GM12878 (cell line): ENCODE measurements at regions not wholly inside any gene's neighbourhood (a gene's known extent, or its start where the extent isn't known, plus 50 kb on each side); places are given as distances from the start of the nearest gene placed in this dataset.

Experiments
- ATAC-seq: fragments of 200-7000 bp; cut with Tn5 transposase; 3 replicates; pipeline ENCODE4 v1.9.1; 2020; ENCODE audit warnings: mild to moderate bottlenecking, moderate library complexity
- BruUV-seq: library from RNA; stranded (reverse); fragments of 400-500 nt; replicated peaks from 2 replicates; lab custom pipeline; 2021; lab: Mats Ljungman, UMichigan
- CTCF ChIA-PET: fragments of 300-600 bp; sonication (Branson Sonifier 250); formaldehyde crosslinking; extraction: SDS; loops from one replicate; lab custom pipeline; 2021; ENCODE audit warnings: inconsistent platforms; lab: Yijun Ruan, JAX
- POLR2A ChIA-PET: fragments of 350-600 bp; formaldehyde crosslinking; extraction: SDS; loops from one replicate; lab custom pipeline; 2021; ENCODE audit warnings: inconsistent platforms; lab: Charles Lee
- RAD21 ChIA-PET: fragments of 300-600 bp; sonication (Branson Sonifier 250); formaldehyde crosslinking; loops from one replicate; lab custom pipeline; 2023; ENCODE audit warnings: antibody characterized with exemption; ENCODE audit not compliant: unreplicated experiment; lab: Charles Lee
- SMC1A ChIA-PET: fragments of 300-600 bp; sonication (Branson Sonifier 250); formaldehyde crosslinking; loops from one replicate; lab custom pipeline; 2023; ENCODE audit not compliant: unreplicated experiment, uncharacterized antibody; lab: Charles Lee
- DNase-seq: peaks from one replicate; pipeline ENCODE4 v3.0.0-alpha.2; 2011; ENCODE audit warnings: low read depth, low spot score
- FAIRE-seq: peaks from 3 replicates; lab custom pipeline; 2011; peaks lifted over from hg19 to GRCh38; lab: Jason Lieb, UNC
- H2AFZ ChIP-seq: 2 replicates; pipeline ENCODE4 v1.6.0; 2011; ENCODE audit warnings: low read depth, low read length, control low read depth; ENCODE audit not compliant: control insufficient read depth
- H3K27ac ChIP-seq: 2 replicates; pipeline ENCODE4 v1.5.1; 2011; ENCODE audit warnings: control low read depth; ENCODE audit not compliant: control insufficient read depth, insufficient read depth
- H3K27me3 ChIP-seq, 2 experiments: replicated peaks in 1 of 2; 2 replicates each; pipeline versions ENCODE4 v1.6.0 to v1.6.1; 2011; ENCODE audit warnings: low read length in 1 of 2; ENCODE audit not compliant: control insufficient read depth in 2 of 2, insufficient read depth in 2 of 2
- H3K36me3 ChIP-seq, 2 experiments: 2 replicates each; pipeline ENCODE4 v1.5.1; 2011; ENCODE audit warnings: low read length in 1 of 2; ENCODE audit not compliant: control insufficient read depth in 2 of 2, insufficient read depth in 2 of 2
- H3K4me1 ChIP-seq: 2 replicates; pipeline ENCODE4 v1.6.1; 2011; ENCODE audit warnings: mild to moderate bottlenecking, low read length, moderate library complexity, mixed read lengths; ENCODE audit not compliant: control insufficient read depth, insufficient read depth
- H3K4me2 ChIP-seq: 2 replicates; pipeline ENCODE4 v1.6.0; 2011; ENCODE audit warnings: control low read depth; ENCODE audit not compliant: control insufficient read depth, insufficient read depth
- H3K4me3 ChIP-seq: fragments of 200-600 bp; sonication (generic); 2 replicates; pipeline ENCODE4 v1.5.1; 2016
- H3K79me2 ChIP-seq: 2 replicates; pipeline ENCODE4 v1.6.0; 2011; ENCODE audit warnings: low read length; ENCODE audit not compliant: control insufficient read depth, insufficient read depth
- H3K9ac ChIP-seq: 2 replicates; pipeline ENCODE4 v1.8.0; 2011; ENCODE audit warnings: low read length, control low read depth, mixed read lengths; ENCODE audit not compliant: control insufficient read depth, insufficient read depth
- H3K9me3 ChIP-seq: replicated peaks from 3 replicates; pipeline ENCODE4 v1.5.1; 2011; ENCODE audit warnings: mild to moderate bottlenecking, low read length; ENCODE audit not compliant: control insufficient read depth, insufficient read depth
- H4K20me1 ChIP-seq: 2 replicates; pipeline ENCODE4 v1.6.0; 2011; ENCODE audit not compliant: control insufficient read depth, insufficient read depth
- FOXK2 ChIP-seq: fragments of 450-650 bp; IDR thresholded peaks from 2 replicates; pipeline ENCODE4 v1.6.1; 2017; ENCODE audit warnings: mild to moderate bottlenecking, moderate library complexity
- KDM1A ChIP-seq: fragments of 200-600 bp; sonication (generic); IDR thresholded peaks from 2 replicates; pipeline ENCODE4 v1.6.1; 2016; ENCODE audit warnings: borderline replicate concordance
- WGBS: methylation state at CpG from one replicate; pipeline ENCODE4 v1.1.6; 2016; ENCODE audit warnings: low lambda C conversion rate; ENCODE audit not compliant: insufficient replicate concordance, insufficient coverage; ENCODE audit errors: missing lambda C conversion rate; 5-methylcytosine and 5-hydroxymethylcytosine counted together
- in situ Hi-C: fragments of 300-500 bp; cut with MboI; formaldehyde crosslinking; loops from 9 replicates; pipeline ENCODE4 v1.14.3; 2018; ENCODE audit warnings: mixed read lengths
- intact Hi-C: fragments of 100-400 bp; cut with micrococcal nuclease; formaldehyde crosslinking; loops from one replicate; pipeline ENCODE4 v1.14.2; 2022; ENCODE audit not compliant: unreplicated experiment
- TF ChIP-seq, protein P1 (sequence below): IDR thresholded peaks from 2 replicates; pipeline ENCODE4 v1.6.1; 2011; ENCODE audit warnings: borderline replicate concordance, low read depth, mild to moderate bottlenecking, moderate library complexity, mixed read lengths, low read length; ENCODE audit not compliant: insufficient read depth; ENCODE audit errors: extremely low read length
- TF ChIP-seq, protein P2 (sequence below): fragments of 450-650 bp; IDR thresholded peaks from 2 replicates; pipeline ENCODE4 v1.6.1; 2016; ENCODE audit warnings: mild to moderate bottlenecking
- TF ChIP-seq, protein P3 (sequence below): IDR thresholded peaks from 2 replicates; pipeline ENCODE4 v1.6.1; 2011; ENCODE audit warnings: low read depth, low read length, improper control_type of control experiment, borderline replicate concordance

DNA sequence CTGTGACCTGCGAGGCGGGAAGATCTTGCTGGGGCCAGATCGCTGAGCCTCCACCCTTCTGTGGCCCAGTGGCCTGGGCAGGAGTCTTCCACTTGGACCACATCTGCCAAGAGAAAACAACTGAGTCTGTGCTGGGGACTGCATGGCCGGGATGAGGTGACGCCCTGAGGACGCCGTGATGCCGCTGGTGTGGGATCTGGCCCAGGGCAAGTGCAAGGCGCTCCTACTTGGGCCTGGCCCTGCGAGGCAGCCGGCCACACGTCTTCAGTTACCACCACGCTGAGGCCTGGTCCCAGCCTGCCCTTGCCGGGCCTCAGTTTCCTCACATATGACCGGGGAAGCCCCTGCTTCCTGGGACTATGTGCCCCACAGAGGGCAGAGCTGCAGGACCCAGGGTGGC lies 133.4 kb downstream of the SLC25A46 start:
- Histone ChIP-seq H3K27ac (no peak overlapping the region), H4K20me1 (no peaks in the 10 kb centered on the region), H2AFZ (no peak overlapping the region), H3K9me3 (no peaks in the 10 kb centered on the region), H3K4me2 (no peak overlapping the region), H3K4me1 (no peaks in the 10 kb centered on the region), H3K27me3 (no peaks in the 10 kb centered on the region), H3K4me3 (no peak overlapping the region), H3K36me3 (no peaks in the 10 kb centered on the region), H3K9ac (no peak overlapping the region), H3K79me2 (no peaks in the 10 kb centered on the region)
- DNase-seq (no peak), FAIRE-seq (no peak), ATAC-seq (no peak)
- in situ Hi-C loops: no loop called here
- POLR2A ChIA-PET: no interaction called here
- SMC1A ChIA-PET: no interaction called here
- CTCF ChIA-PET: no interaction called here
- 51% methylated on average over 15 of the region's 15 CpGs for WGBS
- RAD21 ChIA-PET: no interaction called here
- no TSS peak for BruUV-seq
- TF ChIP-seq, protein P1, sequence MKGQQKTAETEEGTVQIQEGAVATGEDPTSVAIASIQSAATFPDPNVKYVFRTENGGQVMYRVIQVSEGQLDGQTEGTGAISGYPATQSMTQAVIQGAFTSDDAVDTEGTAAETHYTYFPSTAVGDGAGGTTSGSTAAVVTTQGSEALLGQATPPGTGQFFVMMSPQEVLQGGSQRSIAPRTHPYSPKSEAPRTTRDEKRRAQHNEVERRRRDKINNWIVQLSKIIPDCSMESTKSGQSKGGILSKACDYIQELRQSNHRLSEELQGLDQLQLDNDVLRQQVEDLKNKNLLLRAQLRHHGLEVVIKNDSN: no peak
- TF ChIP-seq, protein P2, sequence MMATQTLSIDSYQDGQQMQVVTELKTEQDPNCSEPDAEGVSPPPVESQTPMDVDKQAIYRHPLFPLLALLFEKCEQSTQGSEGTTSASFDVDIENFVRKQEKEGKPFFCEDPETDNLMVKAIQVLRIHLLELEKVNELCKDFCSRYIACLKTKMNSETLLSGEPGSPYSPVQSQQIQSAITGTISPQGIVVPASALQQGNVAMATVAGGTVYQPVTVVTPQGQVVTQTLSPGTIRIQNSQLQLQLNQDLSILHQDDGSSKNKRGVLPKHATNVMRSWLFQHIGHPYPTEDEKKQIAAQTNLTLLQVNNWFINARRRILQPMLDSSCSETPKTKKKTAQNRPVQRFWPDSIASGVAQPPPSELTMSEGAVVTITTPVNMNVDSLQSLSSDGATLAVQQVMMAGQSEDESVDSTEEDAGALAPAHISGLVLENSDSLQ: no peak
- no peak for TF ChIP-seq FOXK2
- TF ChIP-seq, protein P3, sequence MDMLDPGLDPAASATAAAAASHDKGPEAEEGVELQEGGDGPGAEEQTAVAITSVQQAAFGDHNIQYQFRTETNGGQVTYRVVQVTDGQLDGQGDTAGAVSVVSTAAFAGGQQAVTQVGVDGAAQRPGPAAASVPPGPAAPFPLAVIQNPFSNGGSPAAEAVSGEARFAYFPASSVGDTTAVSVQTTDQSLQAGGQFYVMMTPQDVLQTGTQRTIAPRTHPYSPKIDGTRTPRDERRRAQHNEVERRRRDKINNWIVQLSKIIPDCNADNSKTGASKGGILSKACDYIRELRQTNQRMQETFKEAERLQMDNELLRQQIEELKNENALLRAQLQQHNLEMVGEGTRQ: no peak
- no peak for TF ChIP-seq KDM1A
- intact Hi-C loops: no loop called here
